GM23338 (cell line): ENCODE measurements at regions not wholly inside any gene's neighbourhood (a gene's known extent, or its start where the extent isn't known, plus 50 kb on each side); places are given as distances from the start of the nearest gene placed in this dataset.

ENCODE experiments used
- ATAC-seq: fragments of 200-7000 bp; cut with Tn5 transposase; 3 replicates; pipeline ENCODE4 v1.9.1; 2020
- DNase-seq: peaks from one replicate; pipeline ENCODE4 v3.0.0-alpha.2; 2015; ENCODE audit warnings: low spot score
- H2AFZ ChIP-seq: fragments of 200-600 bp; sonication (generic); 2 replicates; pipeline ENCODE4 v1.8.0; 2016; ENCODE audit warnings: antibody characterized with exemption, mild to moderate bottlenecking, moderate library complexity
- H3F3A ChIP-seq: fragments of 200-600 bp; sonication (generic); replicated peaks from 2 replicates; pipeline ENCODE4 v1.8.0; 2017; ENCODE audit warnings: antibody characterized with exemption, mixed run types, low read depth
- H3K27ac ChIP-seq: fragments of 200-600 bp; sonication (generic); 2 replicates; pipeline ENCODE4 v1.6.1; 2016; ENCODE audit warnings: low read depth
- H3K27me3 ChIP-seq: fragments of 200-600 bp; sonication (generic); 2 replicates; pipeline ENCODE4 v1.8.0; 2016; ENCODE audit warnings: mild to moderate bottlenecking, mixed run types, moderate library complexity; ENCODE audit not compliant: insufficient read depth
- H3K36me3 ChIP-seq: fragments of 200-600 bp; sonication (generic); 2 replicates; pipeline ENCODE4 v1.8.0; 2016; ENCODE audit warnings: mild to moderate bottlenecking; ENCODE audit not compliant: insufficient read depth
- H3K4me1 ChIP-seq: fragments of 200-600 bp; sonication (generic); 2 replicates; pipeline ENCODE4 v1.8.0; 2016; ENCODE audit warnings: mild to moderate bottlenecking, moderate library complexity; ENCODE audit not compliant: insufficient read depth
- H3K4me2 ChIP-seq: fragments of 200-600 bp; sonication (generic); 2 replicates; pipeline ENCODE4 v1.7.1; 2017; ENCODE audit warnings: mixed run types
- H3K4me3 ChIP-seq: fragments of 200-600 bp; sonication (generic); 2 replicates; pipeline ENCODE4 v1.6.1; 2016; ENCODE audit warnings: mixed run types
- H3K79me2 ChIP-seq: fragments of 200-600 bp; sonication (generic); replicated peaks from 2 replicates; pipeline ENCODE4 v1.8.0; 2017; ENCODE audit warnings: mild to moderate bottlenecking; ENCODE audit not compliant: insufficient read depth
- H3K9me2 ChIP-seq: fragments of 200-600 bp; sonication (generic); 2 replicates; pipeline ENCODE4 v1.8.0; 2017; ENCODE audit not compliant: insufficient read depth
- H4K20me1 ChIP-seq: fragments of 200-600 bp; sonication (generic); replicated peaks from 2 replicates; pipeline ENCODE4 v1.8.0; 2017; ENCODE audit warnings: mild to moderate bottlenecking; ENCODE audit not compliant: insufficient read depth
- H3K27ac Mint-ChIP-seq: 2 replicates; pipeline ENCODE4 v1.8.0; 2020; ENCODE audit warnings: inconsistent platforms, mild to moderate bottlenecking, moderate library complexity, mixed read lengths
- H3K27me3 Mint-ChIP-seq: 3 replicates; pipeline ENCODE4 v1.8.0; 2022; ENCODE audit warnings: low read depth, mild to moderate bottlenecking, moderate library complexity, mixed read lengths, inconsistent platforms; ENCODE audit not compliant: insufficient read depth, poor library complexity
- H3K36me3 Mint-ChIP-seq: 3 replicates; pipeline ENCODE4 v1.8.0; 2021; ENCODE audit warnings: low read depth, mild to moderate bottlenecking, inconsistent platforms, moderate library complexity, mixed read lengths
- H3K4me1 Mint-ChIP-seq: 3 replicates; pipeline ENCODE4 v1.8.0; 2020; ENCODE audit warnings: mild to moderate bottlenecking, inconsistent platforms, mixed read lengths
- H3K4me3 Mint-ChIP-seq: 3 replicates; pipeline ENCODE4 v1.8.0; 2021; ENCODE audit warnings: moderate library complexity, mild to moderate bottlenecking, inconsistent platforms, mixed read lengths
- H3K9me3 Mint-ChIP-seq: 3 replicates; pipeline ENCODE4 v1.8.0; 2020; ENCODE audit warnings: moderate library complexity, mild to moderate bottlenecking, inconsistent platforms, mixed read lengths
- CREB1 ChIP-seq: fragments of 250-450 bp; sonication (Bioruptor Pico); IDR thresholded peaks from 2 replicates; pipeline ENCODE4 v1.5.0; 2020; ENCODE audit warnings: low read depth, mild to moderate bottlenecking, moderate library complexity
- CTCF ChIP-seq, 2 experiments: fragments of 200-600 bp in 1 of 2; sonication (generic) in 1 of 2; conservative IDR thresholded peaks; 2 replicates each; pipeline versions ENCODE4 v1.5.1 to v1.6.1; 2016 to 2017; ENCODE audit warnings: antibody characterized with exemption in 2 of 2, low read depth in 2 of 2, mild to moderate bottlenecking in 2 of 2, moderate library complexity in 1 of 2
- ETS1 ChIP-seq: IDR thresholded peaks from 2 replicates; pipeline ENCODE4 v1.6.1; 2016; ENCODE audit warnings: antibody characterized with exemption
- EZH2 ChIP-seq: fragments of 200-600 bp; sonication (generic); IDR thresholded peaks from one replicate; pipeline ENCODE4 v1.8.0; 2017; ENCODE audit warnings: antibody characterized with exemption, mild to moderate bottlenecking, low read depth; ENCODE audit not compliant: unreplicated experiment
- EZH2phosphoT487 ChIP-seq: fragments of 200-600 bp; sonication (generic); IDR thresholded peaks from one replicate; pipeline ENCODE4 v1.8.1; 2018; ENCODE audit warnings: antibody characterized with exemption; ENCODE audit not compliant: unreplicated experiment
- JUNB ChIP-seq: IDR thresholded peaks from one replicate; pipeline ENCODE4 v1.6.1; 2016; ENCODE audit warnings: antibody characterized with exemption; ENCODE audit not compliant: unreplicated experiment
- NANOG ChIP-seq: IDR thresholded peaks from 2 replicates; pipeline ENCODE4 v1.6.1; 2016; ENCODE audit warnings: antibody characterized with exemption, borderline replicate concordance
- STAT1 ChIP-seq: IDR thresholded peaks from one replicate; pipeline ENCODE4 v1.6.1; 2016; ENCODE audit warnings: antibody characterized with exemption; ENCODE audit not compliant: unreplicated experiment
- ZNF114 ChIP-seq: fragments of 250-450 bp; sonication (Bioruptor Pico); IDR thresholded peaks from 2 replicates; pipeline ENCODE4 v1.5.0; 2020; ENCODE audit warnings: mild to moderate bottlenecking, moderate library complexity
- ZNF331 ChIP-seq: fragments of 250-450 bp; sonication (Bioruptor Pico); IDR thresholded peaks from 2 replicates; pipeline ENCODE4 v1.5.0; 2020; ENCODE audit warnings: low read depth, mild to moderate bottlenecking, moderate library complexity

- H3K4me2 ChIP-seq = peak overlapping the region; percentile 13
- ATAC-seq = peak; percentile 67
Measured at GRCh38 chr4:181821039-181822004, 421.9 kb upstream of the TENM3 start.

DNA sequence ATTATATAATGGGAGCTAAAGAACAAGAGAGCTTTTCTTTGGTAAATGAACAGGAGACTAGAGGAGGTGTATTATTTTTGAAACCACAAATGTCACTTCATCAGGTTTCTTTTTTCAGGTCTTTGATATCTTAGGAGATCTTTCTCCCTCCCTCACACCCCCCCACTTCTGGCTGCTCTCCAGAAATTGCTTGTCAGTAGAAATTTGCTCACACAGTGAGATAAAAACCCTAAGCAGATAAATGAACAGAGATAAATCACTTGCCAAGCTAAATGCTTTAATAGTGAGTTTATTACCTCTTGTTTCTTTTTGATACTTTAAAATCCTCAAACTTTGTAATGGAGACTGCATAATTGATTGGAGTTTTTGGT, 421.2 kb upstream of the TENM3 start:
- no peaks in the 10 kb centered on the region for H3K36me3 ChIP-seq
- Mint-ChIP-seq H3K27ac (no peak overlapping the region), H3K36me3 (peaks cover 16% of the 10 kb centered on the region), H3K4me1 (peaks cover 43% of the 10 kb centered on the region), H3K27me3 (peaks cover 1% of the 10 kb centered on the region), H3K9me3 (peaks cover 17% of the 10 kb centered on the region), H3K4me3 (no peak overlapping the region)
- no peaks in the 10 kb centered on the region for H3K27me3 ChIP-seq
- no peaks in the 10 kb centered on the region for H4K20me1 ChIP-seq
- ATAC-seq = no peak
- no peak for DNase-seq
- no peak overlapping the region for H3K27ac ChIP-seq
- no peaks in the 10 kb centered on the region for H3F3A ChIP-seq
- H3K9me2 ChIP-seq = peaks cover 4% of the 10 kb centered on the region; the same call in 1 of the 2 replicates
- peak overlapping the region; percentile 1; the same call in 1 of the 2 replicates for H3K4me2 ChIP-seq
- H3K4me3 ChIP-seq = no peak overlapping the region
- no peaks in the 10 kb centered on the region for H3K79me2 ChIP-seq
- H2AFZ ChIP-seq = no peak overlapping the region
- TF ChIP-seq JUNB (no peak), NANOG (no peak), ETS1 (no peak), CREB1 (CRISPR knock-in tag) (no peak), EZH2 (no peak), CTCF (conservative IDR thresholded peaks at IDR 0.05; ENCODE audit: low read depth in 2 of 2) (no peak), ZNF331 (CRISPR knock-in tag) (no peak), ZNF114 (CRISPR knock-in tag) (no peak), EZH2phosphoT487 (no peak), STAT1 (no peak)
- peaks cover 37% of the 10 kb centered on the region for H3K4me1 ChIP-seq

More at GRCh38 chr4:181821039-181822004, 421.9 kb upstream of the TENM3 start:
- Mint-ChIP-seq H3K9me3 (peaks cover 17% of the 10 kb centered on the region), H3K36me3 (peaks cover 16% of the 10 kb centered on the region), H3K4me1 (peaks cover 37% of the 10 kb centered on the region), H3K4me3 (no peak overlapping the region), H3K27me3 (peaks cover 1% of the 10 kb centered on the region), H3K27ac (peak overlapping the region; percentile 69)
- DNase-seq = peak; percentile 22
- no peaks in the 10 kb centered on the region for H3K36me3 ChIP-seq
- H3K4me1 ChIP-seq = peaks cover 37% of the 10 kb centered on the region
- H3K9me2 ChIP-seq = peaks cover 4% of the 10 kb centered on the region; the same call in 1 of the 2 replicates
- H3F3A ChIP-seq = no peaks in the 10 kb centered on the region
- no peaks in the 10 kb centered on the region for H3K79me2 ChIP-seq
- no peak overlapping the region for H3K4me3 ChIP-seq
- no peaks in the 10 kb centered on the region for H3K27me3 ChIP-seq
- no peaks in the 10 kb centered on the region for H4K20me1 ChIP-seq
- peak overlapping the region; percentile 80 for H2AFZ ChIP-seq
- peak overlapping the region; percentile 32 for H3K27ac ChIP-seq
- no peak for TF ChIP-seq EZH2
- no peak for TF ChIP-seq CREB1 (CRISPR knock-in tag)
